Uterus (tissue), 3 donors: ENCODE measurements at regions not wholly inside any gene's neighbourhood (a gene's known extent, or its start where the extent isn't known, plus 50 kb on each side); places are given as distances from the start of the nearest gene placed in this dataset.

ENCODE experiments used
- DNase-seq, 2 donors: peaks; one replicate each; pipeline ENCODE4 v3.0.0-alpha.2; 2019 to 2020
- H3K27ac ChIP-seq, 2 donors: fragments of 200-600 bp; sonication (generic); 1 replicate in 1 of 2; 2 replicates in 1 of 2; pipeline ENCODE4 v1.5.1; 2016 to 2018
- H3K27me3 ChIP-seq, 2 donors: fragments of 200-600 bp; sonication (generic); one replicate each; pipeline ENCODE4 v1.5.1; 2018 to 2019; ENCODE audit warnings: control low read depth in 1 of 2
- H3K36me3 ChIP-seq, 2 donors: fragments of 200-600 bp; sonication (generic); one replicate each; pipeline ENCODE4 v1.5.1; 2019; ENCODE audit warnings: control low read depth in 1 of 2
- H3K4me1 ChIP-seq, 2 donors: fragments of 200-600 bp; sonication (generic); one replicate each; pipeline ENCODE4 v1.5.1; 2018 to 2019; ENCODE audit warnings: control low read depth in 1 of 2
- H3K4me3 ChIP-seq, 2 donors: fragments of 200-600 bp; sonication (generic); 1 replicate in 1 of 2; 2 replicates in 1 of 2; pipeline ENCODE4 v1.5.1; 2018 to 2019; ENCODE audit warnings: mild to moderate bottlenecking in 1 of 2
- H3K9me3 ChIP-seq, 2 donors: fragments of 200-600 bp; sonication (generic); one replicate each; pipeline ENCODE4 v1.5.1; 2019; ENCODE audit warnings: control low read depth in 1 of 2
- POLR2A ChIP-seq, 2 donors: fragments of 450-650 bp; IDR thresholded peaks; one replicate each; pipeline ENCODE4 v1.6.1; 2016; ENCODE audit warnings: antibody characterized with exemption in 2 of 2, mild to moderate bottlenecking in 1 of 2, moderate library complexity in 1 of 2
- intact Hi-C: fragments of 100-400 bp; cut with DNase I; formaldehyde crosslinking; loops from one replicate; pipeline ENCODE4 v1.15.1; 2023; ENCODE audit warnings: low total_unique reads
- TF ChIP-seq, protein P1 (sequence below), 4 experiments: fragments of 200-600 bp in 2 of 4; fragments of 450-650 bp in 2 of 4; sonication (generic) in 2 of 4; IDR thresholded peaks; one replicate each; pipeline ENCODE4 v1.5.1; 2016 to 2019; ENCODE audit warnings: antibody characterized with exemption in 4 of 4, mild to moderate bottlenecking in 2 of 4, moderate library complexity in 1 of 4
- donor health status: DM: yes; HTN: yes; CAD: no.

DNA sequence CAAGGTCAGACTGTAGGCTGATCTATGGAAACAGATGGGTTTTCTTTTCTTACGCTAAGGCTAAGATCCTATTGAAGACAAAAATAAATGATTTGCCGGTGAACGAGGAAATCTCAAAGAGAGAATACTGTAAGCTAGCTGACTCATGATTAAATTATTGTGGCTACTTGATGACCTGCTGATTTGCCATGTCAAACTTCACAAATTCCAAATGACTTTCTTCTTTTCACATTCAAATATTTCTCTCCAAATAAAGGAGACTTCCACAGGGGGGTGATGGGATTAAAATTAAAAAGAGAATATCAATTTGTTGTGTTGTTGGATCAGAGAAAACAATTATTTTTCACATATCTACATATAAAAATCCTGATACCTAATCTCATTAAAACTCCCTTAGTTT is 860.6 kb upstream of the ZWINT start:
- TF ChIP-seq POLR2A (IDR thresholded peaks at IDR 0.05), result no peak
- TF ChIP-seq, protein P1, sequence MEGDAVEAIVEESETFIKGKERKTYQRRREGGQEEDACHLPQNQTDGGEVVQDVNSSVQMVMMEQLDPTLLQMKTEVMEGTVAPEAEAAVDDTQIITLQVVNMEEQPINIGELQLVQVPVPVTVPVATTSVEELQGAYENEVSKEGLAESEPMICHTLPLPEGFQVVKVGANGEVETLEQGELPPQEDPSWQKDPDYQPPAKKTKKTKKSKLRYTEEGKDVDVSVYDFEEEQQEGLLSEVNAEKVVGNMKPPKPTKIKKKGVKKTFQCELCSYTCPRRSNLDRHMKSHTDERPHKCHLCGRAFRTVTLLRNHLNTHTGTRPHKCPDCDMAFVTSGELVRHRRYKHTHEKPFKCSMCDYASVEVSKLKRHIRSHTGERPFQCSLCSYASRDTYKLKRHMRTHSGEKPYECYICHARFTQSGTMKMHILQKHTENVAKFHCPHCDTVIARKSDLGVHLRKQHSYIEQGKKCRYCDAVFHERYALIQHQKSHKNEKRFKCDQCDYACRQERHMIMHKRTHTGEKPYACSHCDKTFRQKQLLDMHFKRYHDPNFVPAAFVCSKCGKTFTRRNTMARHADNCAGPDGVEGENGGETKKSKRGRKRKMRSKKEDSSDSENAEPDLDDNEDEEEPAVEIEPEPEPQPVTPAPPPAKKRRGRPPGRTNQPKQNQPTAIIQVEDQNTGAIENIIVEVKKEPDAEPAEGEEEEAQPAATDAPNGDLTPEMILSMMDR (IDR thresholded peaks at IDR 0.05), result no peak
- DNase-seq, result no peak
- no peaks in the 10 kb centered on the region for H3K9me3 ChIP-seq
- no peaks in the 10 kb centered on the region for H3K27me3 ChIP-seq
- no peak overlapping the region for H3K4me3 ChIP-seq
- no peaks in the 10 kb centered on the region for H3K36me3 ChIP-seq
- no peak overlapping the region for H3K27ac ChIP-seq
- H3K4me1 ChIP-seq, result no peaks in the 10 kb centered on the region
- intact Hi-C loops, result no loop called here

DNA sequence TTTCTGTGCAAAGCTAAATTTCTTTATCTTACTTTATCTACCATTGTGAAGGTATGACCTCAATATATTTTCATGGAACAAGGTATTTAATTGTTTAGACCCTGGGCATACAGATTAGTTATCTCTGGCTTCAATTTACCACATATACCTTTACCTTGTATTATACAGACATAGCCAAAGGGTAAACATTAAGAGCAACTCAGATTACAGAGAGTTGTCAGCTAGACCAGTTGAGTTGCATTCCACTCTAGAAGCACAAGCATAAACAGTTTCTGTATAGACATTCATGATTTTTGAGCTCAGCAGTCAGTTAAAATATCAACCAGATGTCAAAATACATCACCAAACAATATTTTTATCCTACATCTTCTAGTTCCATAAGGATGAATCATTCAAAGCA is 857.3 kb upstream of the ZWINT start:
- no peak for DNase-seq
- Histone ChIP-seq H3K4me1 (no peaks in the 10 kb centered on the region), H3K27ac (no peak overlapping the region)

DNA sequence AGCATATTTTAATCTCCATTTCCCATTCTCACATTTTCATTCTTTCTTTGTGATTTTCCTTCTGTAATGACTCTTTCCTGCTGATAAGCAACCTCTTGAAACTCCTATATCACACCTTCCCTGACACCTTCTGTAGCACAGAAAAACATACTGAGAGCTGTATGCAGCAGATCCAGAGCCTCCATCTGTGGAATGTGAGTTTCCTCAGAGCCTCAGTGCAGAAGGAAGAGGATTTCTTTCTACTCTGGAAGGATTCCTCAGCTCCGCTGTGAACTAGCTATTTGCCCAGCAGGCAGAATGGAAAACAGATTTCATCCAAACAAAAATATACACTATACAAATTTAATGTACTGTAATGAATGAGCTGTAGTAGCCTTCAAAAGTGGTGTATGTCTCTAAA is 841.3 kb upstream of the ZWINT start:
- H3K27me3 ChIP-seq, result no peaks in the 10 kb centered on the region
- no peak for DNase-seq
- TF ChIP-seq, protein P1 (IDR thresholded peaks at IDR 0.05), result no peak
- no peak for TF ChIP-seq POLR2A (IDR thresholded peaks at IDR 0.05)
- no peaks in the 10 kb centered on the region for H3K9me3 ChIP-seq
- no peaks in the 10 kb centered on the region for H3K36me3 ChIP-seq
- intact Hi-C loops, result no loop called here
- H3K27ac ChIP-seq, result no peak overlapping the region
- H3K4me3 ChIP-seq, result no peak overlapping the region
- H3K4me1 ChIP-seq, result no peaks in the 10 kb centered on the region

More for the DNA sequence above, 857.3 kb upstream of the ZWINT start:
- no peaks in the 10 kb centered on the region for H3K27me3 ChIP-seq
- TF ChIP-seq, protein P1 (IDR thresholded peaks at IDR 0.05), result no peak
- no peak for TF ChIP-seq POLR2A (IDR thresholded peaks at IDR 0.05)
- H3K9me3 ChIP-seq, result no peaks in the 10 kb centered on the region
- H3K4me3 ChIP-seq, result no peak overlapping the region
- intact Hi-C loops, result no loop called here
- no peaks in the 10 kb centered on the region for H3K36me3 ChIP-seq

DNA sequence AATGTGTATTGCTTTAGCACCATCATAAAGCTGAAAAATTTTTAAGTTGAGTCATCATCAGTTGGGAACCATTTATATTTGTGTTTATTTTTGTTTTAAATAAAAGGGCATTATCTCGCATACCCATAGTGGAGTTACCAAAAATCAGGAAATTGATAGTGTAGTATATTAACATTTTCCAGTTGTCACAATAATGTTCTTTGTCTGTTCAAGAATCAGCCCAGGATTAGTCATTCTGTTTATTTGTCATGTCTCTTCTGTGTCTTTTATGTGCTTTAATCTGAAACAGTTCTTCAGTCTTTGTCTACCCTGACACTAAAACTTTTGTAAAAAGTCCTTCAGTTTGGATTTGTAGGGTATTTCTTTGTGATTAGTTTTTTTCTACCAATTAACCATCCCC is 827.8 kb upstream of the ZWINT start:
- Histone ChIP-seq H3K36me3 (no peaks in the 10 kb centered on the region), H3K27me3 (no peaks in the 10 kb centered on the region), H3K9me3 (no peaks in the 10 kb centered on the region), H3K27ac (no peak overlapping the region), H3K4me1 (no peaks in the 10 kb centered on the region), H3K4me3 (no peak overlapping the region)
- intact Hi-C loops, result no loop called here
- no peak for DNase-seq
- TF ChIP-seq POLR2A (IDR thresholded peaks at IDR 0.05), result no peak
- TF ChIP-seq, protein P1 (IDR thresholded peaks at IDR 0.05), result no peak

DNA sequence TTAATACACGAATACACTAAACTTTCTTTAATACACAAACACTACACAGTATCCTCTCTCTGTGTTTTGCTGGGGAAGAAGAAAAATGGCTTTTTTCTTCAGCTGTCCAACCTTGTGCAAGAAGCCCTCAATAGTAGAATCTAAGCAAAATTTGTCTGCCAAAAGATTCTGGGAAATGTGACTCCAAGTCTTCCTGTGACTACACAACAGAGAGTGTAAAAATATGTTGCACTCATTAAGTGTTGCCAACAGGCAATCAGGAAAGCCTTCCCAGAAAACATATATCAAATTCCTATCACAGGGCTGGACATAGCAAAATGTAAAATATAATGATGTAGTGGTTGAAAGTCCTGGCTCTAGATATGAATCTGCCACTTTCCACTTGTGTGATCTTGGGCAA is 825.1 kb upstream of the ZWINT start:
- Histone ChIP-seq H3K36me3 (no peaks in the 10 kb centered on the region), H3K4me3 (no peak overlapping the region), H3K4me1 (no peaks in the 10 kb centered on the region), H3K9me3 (no peaks in the 10 kb centered on the region), H3K27me3 (no peaks in the 10 kb centered on the region), H3K27ac (no peak overlapping the region)
- intact Hi-C loops, result no loop called here
- TF ChIP-seq POLR2A (IDR thresholded peaks at IDR 0.05), result no peak
- TF ChIP-seq, protein P1 (IDR thresholded peaks at IDR 0.05), result no peak
- no peak for DNase-seq
